H1 (cell line): ENCODE measurements at regions not wholly inside any gene's neighbourhood (a gene's known extent, or its start where the extent isn't known, plus 50 kb on each side); places are given as distances from the start of the nearest gene placed in this dataset.
A peak's percentile ranks its signal among the peaks of the same experiment; 100 is the strongest.

Source experiments
- CTCF ChIA-PET: fragments of 300-600 bp; sonication (Branson Sonifier 250); formaldehyde crosslinking; loops from one replicate; lab custom pipeline; 2021; ENCODE audit not compliant: partially characterized antibody; lab: Charles Lee
- POLR2A ChIA-PET: fragments of 300-600 bp; sonication (Branson Sonifier 250); formaldehyde crosslinking; loops from one replicate; lab custom pipeline; 2021; ENCODE audit warnings: inconsistent platforms; ENCODE audit not compliant: partially characterized antibody; lab: Charles Lee
- DNase-seq, 2 experiments: peaks; one replicate each; pipeline versions ENCODE4 v3.0.0 to v3.0.0-alpha.2; 2010 to 2022; ENCODE audit warnings: low spot score in 2 of 2, low read depth in 1 of 2, mixed read lengths in 1 of 2
- FAIRE-seq: peaks from 2 replicates; lab custom pipeline; 2011; peaks lifted over from hg19 to GRCh38; lab: Jason Lieb, UNC
- H2AFZ ChIP-seq: 2 replicates; pipeline ENCODE4 v1.8.1; 2012; ENCODE audit warnings: low read length, inconsistent platforms
- H2AK5ac ChIP-seq: 2 replicates; pipeline ENCODE4 v1.6.1; 2013; ENCODE audit warnings: low read depth, low read length
- H2BK120ac ChIP-seq: replicated peaks from 2 replicates; pipeline ENCODE3; 2013; ENCODE audit warnings: low read depth, low read length, inconsistent platforms
- H2BK12ac ChIP-seq: 2 replicates; pipeline ENCODE4 v1.6.1; 2013; ENCODE audit warnings: low read depth, low read length
- H2BK15ac ChIP-seq: 2 replicates; pipeline ENCODE4 v1.6.1; 2013; ENCODE audit warnings: low read length
- H2BK20ac ChIP-seq: 2 replicates; pipeline ENCODE4 v1.6.1; 2013; ENCODE audit warnings: low read length
- H2BK5ac ChIP-seq: 2 replicates; pipeline ENCODE4 v1.6.1; 2013; ENCODE audit warnings: low read depth, low read length
- H3K14ac ChIP-seq: 2 replicates; pipeline ENCODE4 v1.6.1; 2013; ENCODE audit warnings: inconsistent platforms; ENCODE audit not compliant: insufficient read length
- H3K18ac ChIP-seq: 2 replicates; pipeline ENCODE4 v1.6.1; 2013; ENCODE audit warnings: low read length; ENCODE audit errors: extremely low read depth
- H3K23ac ChIP-seq: 2 replicates; pipeline ENCODE4 v1.6.1; 2013; ENCODE audit warnings: inconsistent platforms; ENCODE audit not compliant: insufficient read length
- H3K23me2 ChIP-seq: 2 replicates; pipeline ENCODE4 v1.6.1; 2013; ENCODE audit warnings: low read depth, low read length
- H3K27ac ChIP-seq: 2 replicates; pipeline ENCODE4 v1.6.1; 2011; ENCODE audit warnings: low read depth, low read length, inconsistent platforms
- H3K27me3 ChIP-seq, 4 experiments: replicated peaks in 1 of 4; 1 replicate in 1 of 4; 2 replicates in 3 of 4; pipeline versions ENCODE4 v1.6.1 to v1.8.1; 2011 to 2013; ENCODE audit warnings: low read length in 3 of 4, mild to moderate bottlenecking in 3 of 4, inconsistent platforms in 2 of 4, mixed read lengths in 2 of 4, moderate library complexity in 1 of 4; ENCODE audit not compliant: control insufficient read depth in 3 of 4, insufficient read depth in 3 of 4; ENCODE audit errors: extremely low read depth in 1 of 4
- H3K36me3 ChIP-seq, 4 experiments: 2 replicates each; pipeline versions ENCODE4 v1.6.1 to v1.8.1; 2011 to 2013; ENCODE audit warnings: mild to moderate bottlenecking in 4 of 4, low read length in 3 of 4, moderate library complexity in 2 of 4, control low read depth in 1 of 4, inconsistent platforms in 1 of 4; ENCODE audit not compliant: insufficient read depth in 4 of 4, control insufficient read depth in 2 of 4
- H3K4ac ChIP-seq: replicated peaks from 2 replicates; pipeline ENCODE3; 2013; ENCODE audit warnings: low read length, low read depth, mixed read lengths, inconsistent platforms; ENCODE audit not compliant: insufficient read length
- H3K4me1 ChIP-seq, 4 experiments: replicated peaks in 1 of 4; 1 replicate in 1 of 4; 2 replicates in 3 of 4; pipeline versions ENCODE4 v1.6.1 to v1.8.1; 2011 to 2013; ENCODE audit warnings: low read length in 3 of 4, inconsistent platforms in 2 of 4, mixed read lengths in 1 of 4; ENCODE audit not compliant: insufficient read depth in 4 of 4, control insufficient read depth in 3 of 4
- H3K4me2 ChIP-seq, 2 experiments: 2 replicates each; pipeline versions ENCODE4 v1.6.1 to v1.8.1; 2011 to 2013; ENCODE audit warnings: low read depth in 2 of 2, low read length in 2 of 2, control low read depth in 1 of 2, inconsistent platforms in 1 of 2, mild to moderate bottlenecking in 1 of 2; ENCODE audit not compliant: insufficient read depth in 1 of 2
- H3K4me3 ChIP-seq, 4 experiments: fragments of 200-600, 300-600 bp in 1 of 4; sonication (generic), shearing (Covaris generic), sonication (Bioruptor Twin) in 1 of 4; 2 replicates each; pipeline versions ENCODE4 v1.5.1 to v1.8.1; 2011 to 2016; ENCODE audit warnings: low read length in 4 of 4, low read depth in 3 of 4, control low read depth in 2 of 4, inconsistent platforms in 2 of 4, mild to moderate bottlenecking in 2 of 4, mixed read lengths in 1 of 4, moderate library complexity in 1 of 4; ENCODE audit not compliant: insufficient read depth in 2 of 4; ENCODE audit errors: extremely low read depth in 1 of 4
- H3K56ac ChIP-seq: replicated peaks from 2 replicates; pipeline ENCODE3; 2013; ENCODE audit warnings: low read depth, mild to moderate bottlenecking, mixed read lengths, low read length, inconsistent platforms; ENCODE audit not compliant: insufficient read length
- H3K79me1 ChIP-seq: 2 replicates; pipeline ENCODE4 v1.6.1; 2013; ENCODE audit warnings: low read depth, low read length, control low read depth
- H3K79me2 ChIP-seq, 2 experiments: 2 replicates each; pipeline versions ENCODE4 v1.6.1 to v1.8.1; 2012 to 2013; ENCODE audit warnings: low read length in 2 of 2, mild to moderate bottlenecking in 2 of 2, inconsistent platforms in 1 of 2; ENCODE audit not compliant: insufficient read depth in 2 of 2, control insufficient read depth in 1 of 2
- H3K9ac ChIP-seq, 4 experiments: replicated peaks in 1 of 4; 1 replicate in 1 of 4; 2 replicates in 3 of 4; pipeline versions ENCODE4 v1.6.1 to v1.8.1; 2011 to 2013; ENCODE audit warnings: low read depth in 3 of 4, low read length in 3 of 4, control low read depth in 2 of 4, mild to moderate bottlenecking in 2 of 4, moderate library complexity in 2 of 4, inconsistent platforms in 1 of 4; ENCODE audit errors: extremely low read depth in 1 of 4
- H3K9me3 ChIP-seq, 2 experiments: 2 replicates each; pipeline versions ENCODE4 v1.6.1 to v1.8.1; 2012 to 2013; ENCODE audit warnings: mild to moderate bottlenecking in 2 of 2, moderate library complexity in 2 of 2, control low read depth in 1 of 2, inconsistent platforms in 1 of 2, low read depth in 1 of 2, low read length in 1 of 2, mixed read lengths in 1 of 2; ENCODE audit not compliant: insufficient read depth in 2 of 2
- H4K20me1 ChIP-seq, 2 experiments: replicated peaks in 1 of 2; 2 replicates each; pipeline versions ENCODE3 to v1.8.1; 2011 to 2013; ENCODE audit warnings: inconsistent platforms in 2 of 2, low read length in 2 of 2, mild to moderate bottlenecking in 1 of 2; ENCODE audit not compliant: insufficient read depth in 2 of 2, control insufficient read depth in 1 of 2
- H4K5ac ChIP-seq: 2 replicates; pipeline ENCODE4 v1.6.1; 2013; ENCODE audit warnings: low read length, low read depth, mixed read lengths, inconsistent platforms; ENCODE audit not compliant: insufficient read length
- H4K8ac ChIP-seq: 2 replicates; pipeline ENCODE4 v1.8.0; 2013; ENCODE audit warnings: mild to moderate bottlenecking, moderate library complexity, low read length, inconsistent platforms; ENCODE audit not compliant: insufficient read depth; ENCODE audit errors: extremely low read depth
- H4K91ac ChIP-seq: replicated peaks from 2 replicates; pipeline ENCODE3; 2013; ENCODE audit warnings: low read length, mixed read lengths, inconsistent platforms; ENCODE audit not compliant: insufficient read length
- RBBP5 ChIP-seq: IDR thresholded peaks from 2 replicates; pipeline ENCODE4 v1.7.1; 2012; ENCODE audit warnings: low read depth, mild to moderate bottlenecking, inconsistent platforms, low read length, moderate library complexity, borderline replicate concordance
- WGBS, 2 experiments: shearing (Covaris generic) in 1 of 2; methylation state at CpG; one replicate each; pipeline versions ENCODE4 v1.1.6 to v1.1.7; 2013 to 2015; ENCODE audit warnings: low lambda C conversion rate in 2 of 2, mixed read lengths in 2 of 2, inconsistent platforms in 1 of 2, low coverage in 1 of 2, missing lambda C conversion rate in 1 of 2; ENCODE audit not compliant: insufficient replicate concordance in 2 of 2, insufficient coverage in 1 of 2, insufficient read length in 1 of 2; ENCODE audit errors: extremely low coverage in 1 of 2, missing lambda C conversion rate in 1 of 2; 5-methylcytosine and 5-hydroxymethylcytosine counted together

- no peak overlapping the region for H2BK15ac ChIP-seq
- no peak overlapping the region for H3K4ac ChIP-seq
- ChIA-PET POLR2A (interaction anchor here (0.6 kb wide), 1 partner anchor 552 kb away, joined by 3 read pairs; no protein-coding TSS in a partner anchor), CTCF (interaction anchor here (0.7 to 1.2 kb wide), 2 partner anchors 8 to 184 kb away, joined by 3 to 4 read pairs; no protein-coding TSS in a partner anchor)
- no peaks in the 10 kb centered on the region for H3K27me3 ChIP-seq
- H3K14ac ChIP-seq: no peak overlapping the region
- H4K5ac ChIP-seq: no peak overlapping the region
- no peak overlapping the region for H3K56ac ChIP-seq
- no peak overlapping the region for H3K4me3 ChIP-seq
- no peaks in the 10 kb centered on the region for H3K9me3 ChIP-seq
- H3K36me3 ChIP-seq: no peaks in the 10 kb centered on the region
- peak; percentile 19 for FAIRE-seq
- H2AK5ac ChIP-seq: no peak overlapping the region
- H4K8ac ChIP-seq: no peak overlapping the region
- H4K91ac ChIP-seq: no peak overlapping the region
- peaks cover 0 to 9% (median 0%) of the 10 kb centered on the region in 4 experiments; a peak in 2 of 7 replicates for H3K4me1 ChIP-seq
- no peak overlapping the region for H2AFZ ChIP-seq
- no peaks in the 10 kb centered on the region for H3K23me2 ChIP-seq
- no peak for DNase-seq
- no peak overlapping the region for H2BK5ac ChIP-seq
- H3K27ac ChIP-seq: no peak overlapping the region
- H3K9ac ChIP-seq: no peak overlapping the region
- H3K18ac ChIP-seq: no peak overlapping the region
- no peak overlapping the region for H3K4me2 ChIP-seq
- no peaks in the 10 kb centered on the region for H3K79me2 ChIP-seq
- H4K20me1 ChIP-seq: no peaks in the 10 kb centered on the region
- H3K79me1 ChIP-seq: no peaks in the 10 kb centered on the region
- no peak overlapping the region for H2BK12ac ChIP-seq
- H2BK20ac ChIP-seq: no peak overlapping the region
- H3K23ac ChIP-seq: no peak overlapping the region
- 71% methylated on average over 6 of the region's 6 CpGs; no CpG with 5 or more reads in 1 of the 2 experiments for WGBS, 2 experiments
- H2BK120ac ChIP-seq: no peak overlapping the region
- no peak for TF ChIP-seq RBBP5
These were observed 66.2 kb downstream of the IZUMO3 start for GRCh38 chr9:24479361-24480059.
